ENCODE measurements at regions not wholly inside any gene's neighbourhood (a gene's known extent, or its start where the extent isn't known, plus 50 kb on each side); places are given as distances from the start of the nearest gene placed in this dataset.

DNA sequence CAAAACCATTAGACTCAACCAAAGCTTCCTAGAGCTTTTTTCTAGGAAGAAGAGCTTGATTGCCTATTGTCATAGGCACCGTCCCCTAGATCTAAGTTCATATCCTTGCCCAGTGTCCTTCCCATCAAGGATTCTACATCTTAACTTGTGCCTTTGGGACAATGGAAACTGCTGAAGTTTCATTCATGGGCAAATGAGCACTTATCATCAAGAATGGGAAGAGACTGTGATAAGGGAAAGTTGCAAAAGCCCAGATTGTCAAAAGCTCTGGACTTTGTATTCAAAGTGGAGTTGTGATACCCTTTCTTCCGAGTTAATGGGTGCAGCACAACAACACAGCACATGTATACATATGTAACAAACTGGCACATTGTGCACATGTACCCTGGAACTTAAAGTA lies 503.0 kb upstream of the KLHL29 start:
- ChIA-PET POLR2A (no interaction called here), CTCF (no interaction called here)
- DNase-seq (ENCODE audit: low read depth, low spot score) = no peak
- TF ChIP-seq, protein P1, sequence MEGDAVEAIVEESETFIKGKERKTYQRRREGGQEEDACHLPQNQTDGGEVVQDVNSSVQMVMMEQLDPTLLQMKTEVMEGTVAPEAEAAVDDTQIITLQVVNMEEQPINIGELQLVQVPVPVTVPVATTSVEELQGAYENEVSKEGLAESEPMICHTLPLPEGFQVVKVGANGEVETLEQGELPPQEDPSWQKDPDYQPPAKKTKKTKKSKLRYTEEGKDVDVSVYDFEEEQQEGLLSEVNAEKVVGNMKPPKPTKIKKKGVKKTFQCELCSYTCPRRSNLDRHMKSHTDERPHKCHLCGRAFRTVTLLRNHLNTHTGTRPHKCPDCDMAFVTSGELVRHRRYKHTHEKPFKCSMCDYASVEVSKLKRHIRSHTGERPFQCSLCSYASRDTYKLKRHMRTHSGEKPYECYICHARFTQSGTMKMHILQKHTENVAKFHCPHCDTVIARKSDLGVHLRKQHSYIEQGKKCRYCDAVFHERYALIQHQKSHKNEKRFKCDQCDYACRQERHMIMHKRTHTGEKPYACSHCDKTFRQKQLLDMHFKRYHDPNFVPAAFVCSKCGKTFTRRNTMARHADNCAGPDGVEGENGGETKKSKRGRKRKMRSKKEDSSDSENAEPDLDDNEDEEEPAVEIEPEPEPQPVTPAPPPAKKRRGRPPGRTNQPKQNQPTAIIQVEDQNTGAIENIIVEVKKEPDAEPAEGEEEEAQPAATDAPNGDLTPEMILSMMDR (IDR thresholded peaks at IDR 0.05; ENCODE audit: insufficient read depth, low read length, missing control alignments) = no peak
- H3K4me3 ChIP-seq (ENCODE audit: low read depth, low read length) = no peak overlapping the region

DNA sequence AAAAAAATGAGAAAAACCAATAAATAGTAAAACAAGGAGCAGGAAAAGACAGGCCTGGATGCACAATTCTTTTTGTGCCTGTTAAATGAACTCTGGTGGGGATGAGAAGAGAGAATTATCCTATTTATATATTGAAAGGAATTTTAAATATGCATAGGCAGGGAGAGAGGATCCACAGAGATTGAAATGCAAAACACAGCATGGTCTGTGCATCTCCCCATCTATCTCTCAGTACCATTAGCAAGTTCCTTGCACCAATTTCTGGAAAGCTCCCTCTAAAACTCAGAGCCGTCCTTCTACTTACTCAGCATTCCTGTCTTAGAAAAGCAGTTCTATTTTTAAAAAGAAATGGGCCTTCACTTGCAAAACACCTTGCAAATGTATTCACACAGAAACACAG lies 502.3 kb upstream of the KLHL29 start:
- POLR2A ChIA-PET = no interaction called here
- TF ChIP-seq, protein P1 (IDR thresholded peaks at IDR 0.05; ENCODE audit: insufficient read depth, low read length, missing control alignments) = no peak
- no peak for DNase-seq (ENCODE audit: low read depth, low spot score)
- H3K4me3 ChIP-seq (ENCODE audit: low read depth, low read length) = no peak overlapping the region
- CTCF ChIA-PET = no interaction called here

DNA sequence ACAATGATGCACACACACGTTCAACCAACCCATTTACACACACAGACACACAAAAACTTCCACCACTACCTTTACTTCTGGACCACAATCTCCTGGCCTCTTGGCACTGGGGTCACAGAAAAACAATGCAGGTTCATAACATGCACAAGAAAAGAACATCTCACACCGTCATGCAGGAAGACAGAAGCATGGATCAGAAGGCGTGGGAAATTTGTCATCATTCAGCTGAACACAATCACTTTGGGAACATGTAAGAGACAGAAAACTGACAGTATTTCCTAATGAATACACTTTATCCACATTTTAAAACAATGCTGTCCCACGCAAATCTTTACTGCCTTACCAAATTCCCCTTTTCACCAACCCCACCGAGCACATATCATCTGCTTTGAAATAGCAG lies 501.9 kb upstream of the KLHL29 start:
- ChIA-PET POLR2A (no interaction called here), CTCF (no interaction called here)
- H3K4me3 ChIP-seq (ENCODE audit: low read depth, low read length) = no peak overlapping the region
- TF ChIP-seq, protein P1 (IDR thresholded peaks at IDR 0.05; ENCODE audit: insufficient read depth, low read length, missing control alignments) = no peak
- DNase-seq (ENCODE audit: low read depth, low spot score) = no peak

DNA sequence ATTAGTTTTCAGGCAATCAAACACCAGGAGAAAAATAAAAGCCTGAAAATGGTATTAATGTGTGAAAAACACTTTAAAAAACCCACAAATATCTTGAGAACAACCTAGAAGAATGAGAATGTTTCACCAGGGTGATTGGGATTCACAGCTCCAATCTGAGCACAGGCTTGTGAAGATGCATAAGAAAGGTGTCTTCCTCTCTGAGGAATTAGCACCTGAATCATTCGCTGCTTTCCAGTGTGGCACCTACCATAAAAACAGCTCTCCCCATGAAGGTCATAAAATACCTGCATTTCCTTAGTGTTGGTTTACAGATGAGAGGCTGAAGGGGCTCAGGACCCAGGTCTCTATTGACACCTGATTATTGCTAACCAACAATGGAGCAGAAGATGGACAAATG lies 499.7 kb upstream of the KLHL29 start:
- ChIA-PET CTCF (no interaction called here), POLR2A (no interaction called here)
- no peak for DNase-seq (ENCODE audit: low read depth, low spot score)
- TF ChIP-seq, protein P1 (IDR thresholded peaks at IDR 0.05; ENCODE audit: insufficient read depth, low read length, missing control alignments) = no peak
- no peak overlapping the region for H3K4me3 ChIP-seq (ENCODE audit: low read depth, low read length)

DNA sequence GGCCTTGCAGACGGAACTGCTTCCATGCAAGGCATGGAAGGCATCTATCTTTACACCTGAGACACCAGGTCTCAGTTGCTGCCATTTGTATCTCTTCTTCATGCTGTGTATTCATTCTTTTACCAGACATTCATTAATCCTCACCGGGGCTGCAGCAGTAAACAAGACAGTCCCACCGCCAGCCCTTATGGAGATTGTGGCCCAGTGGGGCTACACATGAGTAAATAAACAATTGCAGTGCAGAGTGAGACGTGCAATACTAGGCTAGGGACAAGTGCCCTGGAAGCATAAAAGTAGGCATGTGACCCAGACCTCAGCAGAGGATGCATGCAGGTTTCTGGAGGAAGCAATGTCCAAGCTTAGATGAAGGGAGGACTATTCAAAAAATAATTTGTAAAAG lies 497.6 kb upstream of the KLHL29 start:
- CTCF ChIA-PET = no interaction called here
- no peak overlapping the region for H3K4me3 ChIP-seq (ENCODE audit: low read depth, low read length)
- POLR2A ChIA-PET = no interaction called here
- DNase-seq (ENCODE audit: low read depth, low spot score) = no peak
- TF ChIP-seq, protein P1 (IDR thresholded peaks at IDR 0.05; ENCODE audit: insufficient read depth, low read length, missing control alignments) = no peak

DNA sequence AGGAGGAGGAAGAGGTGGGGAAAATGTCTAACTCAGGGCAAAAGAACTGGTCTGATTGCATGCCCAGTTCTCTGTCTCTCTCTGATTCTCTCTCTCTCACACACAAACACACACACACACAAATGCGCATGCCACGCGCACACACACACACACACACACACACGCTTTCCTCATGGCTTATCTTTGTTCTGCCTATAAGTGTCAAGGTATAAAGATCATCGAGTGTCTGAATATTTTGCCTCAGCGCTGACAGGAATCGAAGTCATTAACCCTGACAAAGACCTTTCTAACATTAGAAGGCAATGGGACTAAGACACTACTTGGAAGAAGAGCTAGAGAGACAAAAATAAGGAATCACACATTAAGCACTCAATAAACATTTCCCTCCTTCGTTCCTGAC lies 497.1 kb upstream of the KLHL29 start:
- H3K4me3 ChIP-seq (ENCODE audit: low read depth, low read length) = no peak overlapping the region
- DNase-seq (ENCODE audit: low read depth, low spot score) = no peak
- CTCF ChIA-PET = no interaction called here
- TF ChIP-seq, protein P1 (IDR thresholded peaks at IDR 0.05; ENCODE audit: insufficient read depth, low read length, missing control alignments) = no peak
- POLR2A ChIA-PET = no interaction called here

All from AG04449 (cell line).